Panc1 (cell line): ENCODE measurements at regions not wholly inside any gene's neighbourhood (a gene's known extent, or its start where the extent isn't known, plus 50 kb on each side); places are given as distances from the start of the nearest gene placed in this dataset.

Source experiments
- POLR2AphosphoS5 ChIP-seq: IDR thresholded peaks from 2 replicates; pipeline ENCODE4 v1.6.1; 2012; ENCODE audit warnings: mild to moderate bottlenecking, low read depth, low read length, moderate library complexity
- TCF7L2 ChIP-seq: IDR thresholded peaks from 2 replicates; pipeline ENCODE4 v1.6.1; 2011; ENCODE audit warnings: mild to moderate bottlenecking, low read depth, low read length, inconsistent platforms
- TF ChIP-seq, protein P1 (sequence below): fragments of 450-650 bp; IDR thresholded peaks from 2 replicates; pipeline ENCODE4 v1.5.1; 2017; ENCODE audit warnings: mild to moderate bottlenecking

GRCh38 chr12:127670294-127670693, 596.7 kb upstream of the TMEM132C start:
- TF ChIP-seq POLR2AphosphoS5 (no peak), TCF7L2 (no peak)
- TF ChIP-seq, protein P1, sequence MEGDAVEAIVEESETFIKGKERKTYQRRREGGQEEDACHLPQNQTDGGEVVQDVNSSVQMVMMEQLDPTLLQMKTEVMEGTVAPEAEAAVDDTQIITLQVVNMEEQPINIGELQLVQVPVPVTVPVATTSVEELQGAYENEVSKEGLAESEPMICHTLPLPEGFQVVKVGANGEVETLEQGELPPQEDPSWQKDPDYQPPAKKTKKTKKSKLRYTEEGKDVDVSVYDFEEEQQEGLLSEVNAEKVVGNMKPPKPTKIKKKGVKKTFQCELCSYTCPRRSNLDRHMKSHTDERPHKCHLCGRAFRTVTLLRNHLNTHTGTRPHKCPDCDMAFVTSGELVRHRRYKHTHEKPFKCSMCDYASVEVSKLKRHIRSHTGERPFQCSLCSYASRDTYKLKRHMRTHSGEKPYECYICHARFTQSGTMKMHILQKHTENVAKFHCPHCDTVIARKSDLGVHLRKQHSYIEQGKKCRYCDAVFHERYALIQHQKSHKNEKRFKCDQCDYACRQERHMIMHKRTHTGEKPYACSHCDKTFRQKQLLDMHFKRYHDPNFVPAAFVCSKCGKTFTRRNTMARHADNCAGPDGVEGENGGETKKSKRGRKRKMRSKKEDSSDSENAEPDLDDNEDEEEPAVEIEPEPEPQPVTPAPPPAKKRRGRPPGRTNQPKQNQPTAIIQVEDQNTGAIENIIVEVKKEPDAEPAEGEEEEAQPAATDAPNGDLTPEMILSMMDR, result no peak
